HG03457 (cell line): ENCODE measurements at regions not wholly inside any gene's neighbourhood (a gene's known extent, or its start where the extent isn't known, plus 50 kb on each side); places are given as distances from the start of the nearest gene placed in this dataset.

Source experiments
- ATAC-seq: cut with Tn5 transposase; IDR thresholded peaks from one replicate; pipeline ENCODE4 v1.9.1; 2021; ENCODE audit warnings: moderate number of reproducible peaks; ENCODE audit not compliant: unreplicated experiment

DNA sequence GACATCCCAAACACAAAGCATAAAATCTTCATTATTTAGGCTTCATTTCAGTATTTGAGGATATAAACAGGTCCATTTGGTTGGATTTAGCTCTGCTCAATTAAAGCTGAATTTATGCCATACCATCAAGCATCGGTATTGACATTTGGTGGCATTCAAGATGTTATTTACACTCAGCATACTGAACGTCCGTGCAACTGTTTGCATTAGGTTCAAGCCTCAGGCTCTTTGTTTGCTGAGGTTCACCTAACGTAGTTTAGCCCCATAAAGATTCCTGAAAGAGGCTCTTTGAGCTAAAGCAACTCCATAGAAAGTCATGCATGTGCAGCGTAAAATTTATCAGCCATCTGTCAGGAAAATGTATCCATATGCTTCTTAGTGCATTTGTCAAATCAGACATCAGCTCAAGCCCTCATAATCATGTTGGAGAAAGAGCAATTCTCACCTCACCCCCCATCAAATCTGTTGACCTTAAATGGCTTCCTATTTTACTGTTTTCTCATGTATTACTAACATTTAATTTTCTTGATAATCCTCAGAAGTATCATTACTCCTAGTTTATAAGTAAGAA lies 366.9 kb downstream of the EPHA4 start:
- ATAC-seq = no peak

DNA sequence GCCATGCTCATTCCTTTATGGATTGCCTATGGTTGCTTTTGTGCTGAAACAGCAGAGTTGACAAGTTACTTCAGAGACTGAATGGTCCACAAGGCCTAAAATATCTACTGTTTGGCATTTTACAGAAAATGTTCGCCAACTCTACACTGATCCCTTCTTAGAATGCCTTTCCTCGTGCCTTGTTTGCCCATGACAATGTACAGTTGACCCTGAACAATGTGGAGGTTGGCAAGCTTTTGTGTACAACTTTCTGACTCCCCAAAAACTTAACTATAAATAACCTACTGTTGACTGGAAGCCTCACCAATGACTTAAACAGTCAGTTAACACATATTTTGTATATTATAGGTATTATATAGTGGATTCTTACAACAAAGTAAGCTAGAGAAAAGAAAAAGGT lies 361.4 kb downstream of the EPHA4 start:
- no peak for ATAC-seq

GRCh38 chr2:221211653-221212052 lies 360.5 kb downstream of the EPHA4 start:
- no peak for ATAC-seq

DNA sequence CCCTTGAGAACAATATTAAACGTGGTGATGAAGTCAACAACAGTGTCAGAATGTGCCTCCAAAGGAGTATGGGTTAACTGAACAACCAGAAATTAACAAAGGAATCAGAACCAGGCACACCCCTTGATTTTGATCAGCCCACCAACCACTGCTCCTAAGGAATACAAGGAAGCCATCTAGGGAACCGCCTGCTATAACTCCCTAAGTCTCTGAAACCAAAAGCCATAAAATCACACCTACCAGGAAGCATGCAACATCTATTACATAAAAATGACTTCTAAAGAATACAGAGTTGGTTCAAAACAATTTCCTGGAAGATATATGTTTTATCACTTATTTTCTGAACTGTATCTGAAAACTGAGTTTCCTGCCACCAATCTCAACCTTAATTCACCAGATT lies 360.0 kb downstream of the EPHA4 start:
- no peak for ATAC-seq

DNA sequence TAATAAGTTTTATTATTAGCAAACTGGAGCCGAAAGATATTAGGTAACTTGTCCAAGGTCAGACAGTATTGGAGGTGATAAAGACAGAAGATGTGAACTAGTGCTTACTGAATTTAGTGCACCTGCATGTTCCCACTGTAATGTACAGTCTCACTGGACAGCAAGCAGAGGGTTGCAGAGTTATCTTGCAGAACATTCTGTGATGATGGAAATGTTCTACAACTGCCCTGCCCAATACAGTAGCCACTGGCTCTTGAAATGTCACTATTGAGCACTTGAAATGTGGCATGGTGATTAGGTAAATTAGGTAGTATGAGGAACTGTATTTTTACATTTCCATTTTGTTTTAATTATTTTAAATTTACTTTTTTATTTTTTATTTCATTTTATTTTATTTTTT lies 356.6 kb downstream of the EPHA4 start:
- ATAC-seq = no peak

- ATAC-seq = no peak
Measured at GRCh38 chr2:221216636-221217035, 355.5 kb downstream of the EPHA4 start.

- no peak for ATAC-seq
Measured at GRCh38 chr2:221225752-221226151, 346.4 kb downstream of the EPHA4 start.

GRCh38 chr2:221228214-221228769 lies 343.8 kb downstream of the EPHA4 start:
- ATAC-seq = no peak

- no peak for ATAC-seq
Measured at GRCh38 chr2:221229099-221229498, 343.0 kb downstream of the EPHA4 start.

DNA sequence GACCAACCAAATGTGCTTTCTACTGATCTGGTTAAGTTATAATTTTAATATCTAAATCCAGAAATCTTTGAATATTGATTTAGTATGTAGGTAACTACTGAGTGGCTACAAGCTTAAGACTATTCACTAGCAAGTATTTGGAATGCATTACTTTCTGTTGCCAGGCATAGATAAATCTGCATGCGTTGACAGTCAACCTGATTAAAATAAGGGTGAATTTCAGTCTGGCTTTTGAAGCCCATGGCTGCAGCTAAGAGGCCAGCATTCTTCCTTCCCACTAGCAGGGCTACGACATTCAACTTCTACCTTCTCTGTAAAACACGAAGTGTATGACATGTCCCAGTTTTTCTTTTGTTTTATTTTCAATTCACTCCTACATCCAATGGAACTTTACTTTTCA lies 340.6 kb downstream of the EPHA4 start:
- ATAC-seq = no peak

- ATAC-seq = no peak
Measured at GRCh38 chr2:221235941-221236340, 336.2 kb downstream of the EPHA4 start.

DNA sequence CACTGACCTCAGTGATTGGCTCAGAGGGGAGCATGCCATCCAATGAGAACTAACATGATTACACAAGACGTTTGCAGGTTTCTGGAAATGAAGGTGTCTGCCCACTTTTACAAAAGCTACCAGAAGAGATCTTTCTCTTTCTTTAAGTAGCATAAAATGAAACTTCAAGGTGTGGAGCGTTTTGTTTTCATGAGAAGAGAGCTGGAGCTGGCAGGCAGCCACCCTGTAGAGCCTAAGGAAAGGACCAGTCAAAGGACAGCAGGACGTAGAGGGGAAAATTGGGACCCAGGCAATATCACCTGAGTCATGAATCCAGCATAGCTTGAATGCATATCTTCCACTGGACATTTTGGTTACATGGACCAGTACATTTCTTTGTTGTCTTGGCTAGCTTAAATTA lies 331.0 kb downstream of the EPHA4 start:
- no peak for ATAC-seq

DNA sequence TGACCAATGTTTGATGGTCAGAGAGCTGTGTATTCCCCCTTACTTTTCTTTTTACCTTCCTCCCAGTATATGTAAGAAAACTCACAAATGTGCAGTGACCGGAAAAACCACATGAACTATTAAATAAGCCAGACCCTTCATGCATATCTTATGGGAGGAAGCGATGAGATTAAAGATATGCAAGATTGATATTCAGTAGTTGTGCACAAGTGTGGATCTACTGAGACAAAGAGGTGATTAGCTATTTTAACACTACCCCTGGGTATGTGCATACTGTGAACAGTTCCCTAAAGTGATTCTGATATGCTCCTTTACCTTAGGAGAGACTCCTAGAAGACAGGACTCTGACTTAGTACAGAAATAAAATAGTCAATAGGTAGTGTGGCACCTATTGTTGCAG lies 328.3 kb downstream of the EPHA4 start:
- ATAC-seq = no peak

DNA sequence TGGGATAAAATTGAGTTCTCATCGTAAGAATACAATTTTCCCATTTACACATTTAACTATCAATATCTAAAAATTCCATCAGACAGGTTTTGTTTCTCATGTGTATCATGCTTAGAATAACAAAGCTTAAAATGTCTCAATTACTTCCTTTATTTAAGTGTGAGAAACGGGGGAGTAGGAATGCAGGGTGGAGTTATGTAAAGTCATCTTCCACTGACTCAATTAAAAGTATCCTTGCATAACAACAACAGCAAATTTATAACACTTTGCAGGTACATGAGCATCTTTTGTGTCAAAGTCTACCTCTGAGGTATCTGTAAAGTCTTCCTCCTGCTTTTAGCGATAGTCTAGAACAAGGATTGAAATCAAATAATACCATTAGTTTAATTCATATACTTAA lies 327.1 kb downstream of the EPHA4 start:
- no peak for ATAC-seq

- no peak for ATAC-seq
Measured at GRCh38 chr2:221245772-221246171, 326.3 kb downstream of the EPHA4 start.

DNA sequence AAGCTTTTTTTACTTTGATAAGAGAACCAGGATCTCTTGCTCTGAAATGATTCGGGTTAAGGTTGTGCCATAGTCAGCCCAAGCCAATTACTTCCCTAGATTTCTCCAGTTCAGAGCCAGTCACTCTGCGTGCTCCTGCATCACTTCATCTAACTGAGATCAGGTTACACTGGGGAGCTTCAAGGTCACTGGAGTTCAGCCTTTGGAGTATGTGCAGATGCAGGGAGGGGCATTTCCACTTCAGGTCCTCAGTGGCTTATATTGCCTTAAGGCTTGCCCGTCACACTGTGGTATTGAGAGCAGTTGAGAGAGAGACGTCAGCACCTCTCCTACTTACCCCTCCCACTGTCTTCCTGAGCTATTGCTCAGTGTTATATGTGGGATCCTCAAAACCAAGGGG lies 317.8 kb downstream of the EPHA4 start:
- ATAC-seq = no peak

- no peak for ATAC-seq
Measured at GRCh38 chr2:221255862-221256261, 316.2 kb downstream of the EPHA4 start.

DNA sequence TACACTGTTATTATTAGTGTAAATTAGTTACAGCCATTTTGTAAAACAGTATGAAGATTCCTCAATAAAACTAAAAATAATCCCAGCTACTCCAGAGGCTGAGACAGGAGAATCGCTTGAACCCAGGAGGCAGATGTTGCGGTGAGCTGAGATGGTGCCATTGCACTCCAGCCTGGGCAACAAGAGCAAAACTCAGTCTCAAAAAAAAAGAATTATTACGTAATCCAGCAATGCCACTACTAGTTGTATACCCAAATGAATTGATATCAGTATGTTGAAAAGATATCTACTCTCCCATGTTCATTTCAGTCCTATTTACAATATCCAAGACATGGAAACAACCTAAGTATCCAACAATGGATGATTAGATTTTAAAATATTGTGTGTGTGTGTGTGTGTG lies 313.6 kb downstream of the EPHA4 start:
- ATAC-seq = no peak

DNA sequence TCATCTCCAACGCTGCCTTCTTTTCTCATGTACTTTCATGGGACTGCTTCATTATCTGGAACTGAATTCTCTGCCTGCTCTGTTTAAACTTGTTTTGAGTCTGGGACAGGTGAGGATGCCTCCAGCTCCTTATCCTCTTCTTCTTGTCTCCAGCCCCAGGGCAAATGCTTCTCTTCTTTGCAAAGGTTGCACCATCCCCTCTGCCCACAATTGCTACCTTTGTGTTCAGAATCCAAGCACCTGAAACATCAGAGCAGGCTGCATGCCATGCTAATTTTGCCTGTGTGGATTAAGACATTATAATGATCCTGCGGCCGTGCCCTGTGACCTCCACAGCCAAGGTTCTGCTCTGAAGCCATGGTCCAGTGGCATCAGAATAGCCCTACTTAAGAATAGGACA lies 309.5 kb downstream of the EPHA4 start:
- ATAC-seq = no peak

DNA sequence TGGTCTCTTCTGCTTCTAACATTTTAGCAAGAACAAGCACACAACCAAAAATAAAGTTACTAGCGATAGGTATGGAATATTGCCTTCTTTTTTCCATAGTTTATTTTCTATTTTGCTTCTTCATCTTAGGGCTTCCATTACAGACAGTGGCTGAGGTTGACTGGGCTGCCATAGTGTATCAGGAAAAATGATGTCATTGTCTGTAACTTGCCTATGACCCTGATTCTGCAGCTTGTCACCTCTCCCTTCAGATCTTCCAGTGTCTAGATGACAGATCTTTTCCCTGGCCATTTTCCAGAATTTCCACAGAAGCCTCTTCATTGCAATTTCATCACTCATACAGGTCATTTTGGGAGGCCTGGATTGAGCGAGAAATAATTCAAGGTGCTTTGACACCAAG lies 308.5 kb downstream of the EPHA4 start:
- no peak for ATAC-seq

DNA sequence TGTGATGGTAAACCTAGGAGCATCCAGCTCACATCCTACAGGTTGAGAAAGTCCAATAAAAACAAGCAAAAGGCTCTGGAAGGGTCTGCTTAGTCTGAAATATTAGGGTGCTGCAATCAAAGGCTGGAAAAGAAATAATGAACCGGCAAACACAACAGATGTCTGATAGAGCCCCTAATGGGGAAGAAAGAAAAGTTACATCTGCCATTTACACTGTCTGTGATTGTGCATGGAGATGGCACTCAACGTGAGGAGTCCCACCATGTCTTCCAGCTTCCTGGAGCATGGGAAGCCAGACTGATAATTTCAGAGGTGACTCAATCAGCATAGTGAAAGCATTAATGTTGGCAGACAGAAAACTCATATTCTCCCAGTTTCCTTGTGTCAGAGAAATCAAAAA lies 307.8 kb downstream of the EPHA4 start:
- ATAC-seq = no peak

- ATAC-seq = no peak
Measured at GRCh38 chr2:221267773-221268425, 304.2 kb downstream of the EPHA4 start.

- no peak for ATAC-seq
Measured at GRCh38 chr2:221268631-221269030, 303.5 kb downstream of the EPHA4 start.
